NCI-H2107 treated with DMSO at 0.1 percent for 48 hours (cell line): ENCODE measurements at regions not wholly inside any gene's neighbourhood (a gene's known extent, or its start where the extent isn't known, plus 50 kb on each side); places are given as distances from the start of the nearest gene placed in this dataset.

ENCODE experiments used
- DNase-seq: peaks from one replicate; lab custom pipeline; 2025; ENCODE audit not compliant: unreplicated experiment; lab: John Stamatoyannopoulos, UW

GRCh38 chr10:2744547-2745200 lies 322.7 kb upstream of the PFKP start:
- no peak for DNase-seq

DNA sequence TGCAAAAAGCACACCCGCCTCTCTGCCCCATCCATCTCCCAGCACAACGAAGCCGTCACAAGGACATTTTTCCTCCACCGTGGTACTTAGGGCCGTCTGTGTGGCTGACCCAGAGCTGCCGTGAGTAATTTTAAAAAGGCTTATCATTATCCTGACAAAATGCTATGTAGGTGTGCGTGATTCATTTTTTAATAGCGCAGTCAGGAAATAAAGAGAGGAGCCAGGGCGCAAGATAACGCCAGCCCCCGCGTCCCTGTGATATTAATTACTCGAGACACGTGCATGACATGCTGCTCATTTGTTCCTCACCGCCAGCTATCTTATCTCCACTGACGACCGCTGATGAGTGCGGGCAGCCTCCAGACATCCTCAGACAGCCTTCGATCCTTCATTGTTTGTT lies 332.7 kb upstream of the PFKP start:
- no peak for DNase-seq

DNA sequence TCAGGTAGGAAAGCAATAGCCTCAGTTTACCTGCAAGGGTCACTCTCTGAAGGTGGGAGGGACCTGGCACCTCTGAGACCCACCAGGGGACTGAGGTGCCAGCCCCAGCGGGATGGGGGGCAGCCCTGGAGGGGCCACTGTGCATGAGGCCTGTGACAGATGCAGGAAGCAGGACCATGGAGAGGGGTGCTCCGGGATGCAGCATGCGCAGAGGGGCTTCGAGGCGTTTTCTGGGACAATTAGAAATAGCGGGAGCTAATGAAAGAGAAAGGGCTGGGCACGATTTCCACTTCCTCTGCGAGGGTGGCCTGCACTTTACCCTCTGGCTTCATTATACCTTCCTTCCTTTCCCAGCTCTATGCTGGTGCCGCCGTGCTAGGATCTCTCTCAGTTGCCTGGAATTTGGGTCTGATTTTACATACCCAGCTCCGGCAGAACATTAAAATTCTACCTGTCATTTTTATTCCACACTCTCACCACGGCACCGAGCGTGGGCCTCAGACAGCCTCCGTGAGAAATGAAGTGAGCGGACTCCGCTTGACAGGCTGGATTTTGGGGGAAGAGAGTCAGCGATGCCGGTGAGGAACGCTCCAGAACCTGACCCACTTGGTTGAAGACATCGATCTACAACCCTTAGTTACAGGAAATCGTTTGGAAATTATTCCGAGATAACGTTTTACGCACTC lies 333.9 kb upstream of the PFKP start:
- no peak for DNase-seq

- no peak for DNase-seq
Measured at GRCh38 chr10:2731940-2732339, 335.4 kb upstream of the PFKP start.

DNA sequence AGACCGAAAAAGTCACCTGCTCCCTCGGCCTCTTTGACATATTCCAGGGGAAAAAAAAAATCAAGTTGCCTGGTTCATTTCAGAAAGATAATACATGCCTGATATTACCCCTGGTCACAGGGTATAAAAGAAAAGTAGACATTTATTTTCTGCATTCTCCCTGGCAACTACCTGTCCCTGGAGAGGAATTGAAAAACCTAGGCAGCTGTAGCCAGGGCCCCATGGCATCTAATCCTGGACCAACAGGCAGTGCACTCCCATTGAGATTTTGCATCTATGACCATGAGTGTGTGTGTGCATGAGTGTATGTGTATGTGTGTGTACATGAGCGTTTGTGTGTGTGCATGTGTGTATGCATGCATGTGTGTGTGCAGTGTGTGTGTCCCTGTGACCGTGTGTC lies 338.2 kb upstream of the PFKP start:
- DNase-seq, result no peak

GRCh38 chr10:2728087-2728486 lies 339.3 kb upstream of the PFKP start:
- DNase-seq, result no peak

DNA sequence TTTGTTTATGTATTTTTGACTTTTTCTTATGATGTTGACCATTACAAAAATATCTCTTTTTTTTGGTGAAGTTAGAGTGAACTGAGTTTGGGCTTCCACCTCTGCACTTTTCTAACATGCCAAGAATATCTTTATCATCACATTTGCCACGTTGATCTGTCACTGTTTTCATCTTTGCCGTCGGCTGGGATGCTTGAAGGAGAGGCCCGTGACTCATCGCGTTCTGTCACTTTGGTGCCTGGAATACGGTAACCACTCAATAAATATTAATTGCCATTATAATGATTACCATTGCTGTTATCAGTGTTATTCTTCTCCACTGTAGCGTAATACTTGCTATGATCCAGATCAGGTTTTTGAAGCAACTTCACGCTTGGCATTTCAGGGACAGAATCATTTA lies 350.8 kb upstream of the PFKP start:
- no peak for DNase-seq

DNA sequence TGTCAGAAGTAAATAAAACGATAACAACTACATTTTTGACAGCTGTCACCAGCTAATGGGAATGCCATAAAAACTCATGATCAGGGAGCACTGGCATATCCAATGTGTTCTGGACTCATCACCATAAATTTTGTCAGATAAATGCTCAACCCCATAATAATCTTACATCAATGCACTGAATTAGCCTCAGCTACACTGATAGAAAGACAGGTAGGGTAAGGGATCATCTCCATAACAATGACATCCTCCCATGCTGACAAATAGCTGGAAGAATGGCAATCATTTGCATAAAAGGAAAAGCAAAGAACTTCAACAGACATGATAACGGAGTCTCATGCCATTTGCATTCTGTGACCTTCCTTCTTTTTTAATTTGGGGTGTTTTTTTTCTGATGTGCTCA lies 352.8 kb upstream of the PFKP start:
- no peak for DNase-seq

GRCh38 chr10:2703953-2704352 lies 363.4 kb upstream of the PFKP start:
- no peak for DNase-seq

- no peak for DNase-seq
Measured at GRCh38 chr10:2701802-2702201, 365.5 kb upstream of the PFKP start.

DNA sequence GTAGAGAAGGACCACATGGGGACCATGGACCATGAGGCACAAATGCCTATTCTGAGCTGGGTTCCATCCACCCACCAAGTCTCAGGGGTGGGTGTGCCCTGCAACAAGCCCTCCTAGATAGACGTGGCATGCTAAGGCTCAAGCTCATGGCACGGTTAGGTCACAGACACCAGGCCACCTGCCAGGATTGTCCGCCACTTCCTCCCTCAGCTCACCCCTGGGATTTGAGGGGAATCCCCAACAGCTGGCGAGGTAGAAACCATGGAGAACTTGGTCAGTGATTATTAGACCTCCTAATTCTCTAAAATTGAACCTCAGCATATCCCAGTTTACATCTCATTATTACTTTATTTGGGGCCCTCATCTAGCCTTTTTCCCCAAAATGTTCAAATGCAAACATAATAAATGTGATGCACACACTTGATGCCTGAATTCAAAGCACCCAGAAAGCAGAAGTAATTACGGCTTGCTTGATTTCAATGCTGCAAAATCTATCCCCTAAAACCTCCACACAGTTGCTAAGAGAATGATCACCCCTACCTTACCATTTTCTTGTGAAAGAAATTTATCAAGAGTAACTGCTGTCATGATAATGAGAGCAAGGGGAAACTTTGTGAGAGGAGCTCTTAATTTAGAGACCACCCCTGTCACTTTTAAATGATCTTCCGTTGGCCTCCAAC lies 366.6 kb upstream of the PFKP start:
- DNase-seq, result no peak

DNA sequence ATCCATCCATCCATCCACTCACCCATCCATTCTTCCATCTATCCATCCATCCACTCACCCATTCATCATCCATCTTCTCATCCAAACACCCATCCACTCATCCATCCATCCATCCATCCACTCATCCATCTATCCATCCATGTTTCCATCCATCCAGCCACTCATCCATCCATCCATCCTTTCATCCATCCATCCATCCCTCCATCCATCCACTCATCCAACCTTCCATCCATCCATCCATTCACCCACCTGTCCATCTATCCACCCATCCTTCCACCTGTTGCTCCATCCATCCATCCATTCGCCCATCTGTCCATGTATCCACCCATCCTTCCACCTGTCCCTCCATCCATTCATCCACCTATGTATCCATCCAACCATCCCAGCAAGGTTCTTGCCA lies 378.4 kb upstream of the PFKP start:
- no peak for DNase-seq

- DNase-seq, result no peak
Measured at GRCh38 chr10:2686691-2687090, 380.7 kb upstream of the PFKP start.

GRCh38 chr10:2682491-2682890 lies 384.9 kb upstream of the PFKP start:
- DNase-seq, result no peak

GRCh38 chr10:2681891-2682290 lies 385.5 kb upstream of the PFKP start:
- no peak for DNase-seq

GRCh38 chr10:2680821-2681220 lies 386.5 kb upstream of the PFKP start:
- no peak for DNase-seq

- no peak for DNase-seq
Measured at GRCh38 chr10:2679646-2680045, 387.7 kb upstream of the PFKP start.

DNA sequence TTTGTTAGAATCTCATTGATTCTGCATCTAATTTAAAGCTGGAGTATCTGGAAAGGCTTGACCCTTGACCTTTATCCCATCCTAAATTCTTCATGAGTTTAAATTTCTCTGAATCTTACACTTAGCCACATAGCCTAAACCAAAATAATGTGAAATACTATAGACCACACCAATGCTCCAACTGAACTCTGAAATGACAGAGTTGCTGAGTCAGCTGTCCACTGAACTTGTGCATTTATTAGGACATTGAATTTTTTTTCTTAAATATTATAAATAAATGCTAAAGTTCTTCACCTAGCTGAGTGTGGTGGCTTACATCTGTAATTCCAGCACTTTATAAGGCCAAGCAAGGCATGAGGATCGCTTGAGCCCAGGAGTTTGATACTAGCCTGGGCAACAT lies 390.9 kb upstream of the PFKP start:
- no peak for DNase-seq

DNA sequence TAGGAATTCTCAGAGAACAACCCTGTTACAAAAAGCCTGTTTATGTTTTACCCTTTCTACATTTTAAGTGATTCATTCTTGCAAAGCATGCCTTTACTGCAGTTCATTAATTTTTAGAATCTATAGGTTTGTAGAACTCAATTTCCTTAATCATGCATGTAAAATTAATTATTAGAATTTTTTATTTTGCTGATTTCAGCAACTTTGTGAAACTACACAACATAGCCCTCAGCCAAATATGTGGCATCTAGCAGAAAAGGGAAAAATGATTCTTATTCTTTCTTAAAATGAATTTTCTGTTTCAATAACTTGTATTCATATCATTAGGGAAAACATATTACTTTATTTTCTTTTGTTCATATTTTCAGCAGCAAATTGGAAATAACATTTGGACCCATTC lies 392.9 kb upstream of the PFKP start:
- no peak for DNase-seq

DNA sequence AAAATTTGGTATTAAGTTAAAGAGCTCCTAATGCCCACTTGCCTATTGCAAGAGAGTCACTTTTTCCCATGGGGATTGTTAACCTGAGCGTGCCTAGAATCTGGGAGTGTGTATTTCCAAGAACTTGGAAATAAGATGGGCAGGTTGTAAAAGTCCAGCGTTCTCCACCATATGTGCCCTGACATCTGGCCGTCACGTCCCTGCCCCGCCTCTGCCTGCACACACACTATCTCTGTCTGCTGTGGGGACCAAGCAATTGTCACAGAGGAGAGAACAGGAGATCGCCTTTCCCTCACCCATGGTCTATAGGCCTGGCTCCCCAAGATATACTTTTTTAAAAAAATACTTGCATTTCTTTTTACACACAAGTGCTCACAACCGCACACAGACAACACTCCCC lies 396.5 kb upstream of the PFKP start:
- DNase-seq, result no peak

GRCh38 chr10:2665772-2666171 lies 401.6 kb upstream of the PFKP start:
- DNase-seq, result no peak

- no peak for DNase-seq
Measured at GRCh38 chr10:2660276-2660675, 407.1 kb upstream of the PFKP start.
